ENCODE measurements at regions not wholly inside any gene's neighbourhood (a gene's known extent, or its start where the extent isn't known, plus 50 kb on each side); places are given as distances from the start of the nearest gene placed in this dataset.

GRCh38 chr2:120566331-120567035 is 169.2 kb upstream of the GLI2 start:
- TF ChIP-seq, protein P1, sequence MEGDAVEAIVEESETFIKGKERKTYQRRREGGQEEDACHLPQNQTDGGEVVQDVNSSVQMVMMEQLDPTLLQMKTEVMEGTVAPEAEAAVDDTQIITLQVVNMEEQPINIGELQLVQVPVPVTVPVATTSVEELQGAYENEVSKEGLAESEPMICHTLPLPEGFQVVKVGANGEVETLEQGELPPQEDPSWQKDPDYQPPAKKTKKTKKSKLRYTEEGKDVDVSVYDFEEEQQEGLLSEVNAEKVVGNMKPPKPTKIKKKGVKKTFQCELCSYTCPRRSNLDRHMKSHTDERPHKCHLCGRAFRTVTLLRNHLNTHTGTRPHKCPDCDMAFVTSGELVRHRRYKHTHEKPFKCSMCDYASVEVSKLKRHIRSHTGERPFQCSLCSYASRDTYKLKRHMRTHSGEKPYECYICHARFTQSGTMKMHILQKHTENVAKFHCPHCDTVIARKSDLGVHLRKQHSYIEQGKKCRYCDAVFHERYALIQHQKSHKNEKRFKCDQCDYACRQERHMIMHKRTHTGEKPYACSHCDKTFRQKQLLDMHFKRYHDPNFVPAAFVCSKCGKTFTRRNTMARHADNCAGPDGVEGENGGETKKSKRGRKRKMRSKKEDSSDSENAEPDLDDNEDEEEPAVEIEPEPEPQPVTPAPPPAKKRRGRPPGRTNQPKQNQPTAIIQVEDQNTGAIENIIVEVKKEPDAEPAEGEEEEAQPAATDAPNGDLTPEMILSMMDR (IDR thresholded peaks at IDR 0.05) = no peak
- TF ChIP-seq EZH2 (IDR thresholded peaks at IDR 0.05) = no peak
- no peak for TF ChIP-seq EZH2phosphoT487 (IDR thresholded peaks at IDR 0.05)
